ENCODE measurements at regions not wholly inside any gene's neighbourhood (a gene's known extent, or its start where the extent isn't known, plus 50 kb on each side); places are given as distances from the start of the nearest gene placed in this dataset.

GRCh38 chr4:60500810-60501209 lies 699.3 kb upstream of the ADGRL3 start:
- TF ChIP-seq, protein P1, sequence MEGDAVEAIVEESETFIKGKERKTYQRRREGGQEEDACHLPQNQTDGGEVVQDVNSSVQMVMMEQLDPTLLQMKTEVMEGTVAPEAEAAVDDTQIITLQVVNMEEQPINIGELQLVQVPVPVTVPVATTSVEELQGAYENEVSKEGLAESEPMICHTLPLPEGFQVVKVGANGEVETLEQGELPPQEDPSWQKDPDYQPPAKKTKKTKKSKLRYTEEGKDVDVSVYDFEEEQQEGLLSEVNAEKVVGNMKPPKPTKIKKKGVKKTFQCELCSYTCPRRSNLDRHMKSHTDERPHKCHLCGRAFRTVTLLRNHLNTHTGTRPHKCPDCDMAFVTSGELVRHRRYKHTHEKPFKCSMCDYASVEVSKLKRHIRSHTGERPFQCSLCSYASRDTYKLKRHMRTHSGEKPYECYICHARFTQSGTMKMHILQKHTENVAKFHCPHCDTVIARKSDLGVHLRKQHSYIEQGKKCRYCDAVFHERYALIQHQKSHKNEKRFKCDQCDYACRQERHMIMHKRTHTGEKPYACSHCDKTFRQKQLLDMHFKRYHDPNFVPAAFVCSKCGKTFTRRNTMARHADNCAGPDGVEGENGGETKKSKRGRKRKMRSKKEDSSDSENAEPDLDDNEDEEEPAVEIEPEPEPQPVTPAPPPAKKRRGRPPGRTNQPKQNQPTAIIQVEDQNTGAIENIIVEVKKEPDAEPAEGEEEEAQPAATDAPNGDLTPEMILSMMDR (IDR thresholded peaks at IDR 0.05; ENCODE audit: extremely low read depth in 1 of 2, insufficient read depth in 1 of 2, low read depth in 1 of 2, low read length in 2 of 2): no peak
- TF ChIP-seq FOS (IDR thresholded peaks at IDR 0.05; ENCODE audit: borderline replicate concordance, insufficient read depth, low read length): no peak
- TF ChIP-seq POLR2AphosphoS5 (IDR thresholded peaks at IDR 0.05; ENCODE audit: insufficient read depth, low read depth, low read length): no peak
- TF ChIP-seq EZH2 (IDR thresholded peaks at IDR 0.05; ENCODE audit: borderline replicate concordance, low read depth, low read length, severe bottlenecking): no peak
